Upper lobe of left lung (tissue), 6 donors: ENCODE measurements at regions not wholly inside any gene's neighbourhood (a gene's known extent, or its start where the extent isn't known, plus 50 kb on each side); places are given as distances from the start of the nearest gene placed in this dataset.
"Not testable (repeated sequence)": the region's sequence is repeated elsewhere in the genome, so short reads cannot be mapped to it uniquely, and the experiment has no call there.

Experiments
- ATAC-seq, 2 donors: fragments of 200-7000 bp; cut with Tn5 transposase; one replicate each; pipeline ENCODE4 v1.9.1; 2022; ENCODE audit warnings: mild to moderate bottlenecking in 2 of 2, moderate library complexity in 2 of 2; ENCODE audit not compliant: low FRiP score in 2 of 2
- DNase-seq, 2 donors: peaks; one replicate each; pipeline ENCODE4 v3.0.0-alpha.2; 2019 to 2020
- H3K27ac ChIP-seq, 4 donors: fragments of 200-600 bp; sonication (generic); one replicate each; pipeline ENCODE4 v1.5.1; 2016 to 2019
- H3K27me3 ChIP-seq, 4 donors: fragments of 200-600 bp; sonication (generic); one replicate each; pipeline ENCODE4 v1.5.1; 2017 to 2019
- H3K36me3 ChIP-seq, 4 donors: fragments of 200-600 bp; sonication (generic); one replicate each; pipeline ENCODE4 v1.5.1; 2016 to 2019
- H3K4me1 ChIP-seq, 4 donors: fragments of 200-600 bp; sonication (generic); one replicate each; pipeline ENCODE4 v1.5.1; 2018 to 2019
- H3K4me3 ChIP-seq, 4 donors: fragments of 200-600 bp; sonication (generic); one replicate each; pipeline ENCODE4 v1.5.1; 2017 to 2019; ENCODE audit warnings: mild to moderate bottlenecking in 2 of 4, moderate library complexity in 1 of 4
- H3K9me3 ChIP-seq, 4 donors: fragments of 200-600 bp; sonication (generic); one replicate each; pipeline ENCODE4 v1.5.1; 2018 to 2019
- CTCF ChIP-seq, 6 experiments: fragments of 450-650 bp in 4 of 6; fragments of 200-600 bp in 2 of 6; sonication (generic) in 2 of 6; IDR thresholded peaks; one replicate each; pipeline ENCODE4 v1.5.1; 2016 to 2019; ENCODE audit warnings: antibody characterized with exemption in 6 of 6
- EP300 ChIP-seq, 4 donors: sonication (generic); formaldehyde crosslinking; IDR thresholded peaks; one replicate each; pipeline ENCODE4 v1.5.1; 2017; ENCODE audit warnings: antibody characterized with exemption in 4 of 4, control low read depth in 2 of 4
- POLR2A ChIP-seq, 4 donors: fragments of 450-650 bp; IDR thresholded peaks; one replicate each; pipeline ENCODE4 v1.5.1; 2016 to 2017; ENCODE audit warnings: antibody characterized with exemption in 4 of 4, mild to moderate bottlenecking in 2 of 4
- POLR2AphosphoS5 ChIP-seq, 2 donors: sonication (generic); formaldehyde crosslinking; IDR thresholded peaks; one replicate each; pipeline ENCODE4 v1.5.1; 2017; ENCODE audit warnings: antibody characterized with exemption in 2 of 2
- WGBS, 2 donors: methylation state at CpG; one replicate each; pipeline ENCODE4 v1.1.5; 2017 to 2018; 5-methylcytosine and 5-hydroxymethylcytosine counted together
- donor health status: DM: no; HTN: no; CAD: no; lungs with moderate emphysema.
- donor health status: DM: no; HTN: yes; CAD: no; lungs with severe emphysema.

- no peak overlapping the region for H3K27ac ChIP-seq
- H3K27me3 ChIP-seq: no peaks in the 10 kb centered on the region
- H3K9me3 ChIP-seq: no peaks in the 10 kb centered on the region
- no peak overlapping the region for H3K4me3 ChIP-seq
- no peak for ATAC-seq
- no peaks in the 10 kb centered on the region for H3K36me3 ChIP-seq
- TF ChIP-seq POLR2AphosphoS5 (IDR thresholded peaks at IDR 0.05): no peak
- no peak for TF ChIP-seq EP300 (IDR thresholded peaks at IDR 0.05)
- no peak for TF ChIP-seq CTCF (IDR thresholded peaks at IDR 0.05)
- TF ChIP-seq POLR2A (IDR thresholded peaks at IDR 0.05): no peak
- no peak for DNase-seq
- H3K4me1 ChIP-seq: no peaks in the 10 kb centered on the region
- 88 to 95% methylated on average over 1 of the region's 1 CpG for WGBS, 2 donors
Observed at GRCh38 chr1:101588677-101589076, 351.9 kb downstream of the S1PR1 start.

GRCh38 chr1:101592845-101593244 lies 356.0 kb downstream of the S1PR1 start:
- Histone ChIP-seq H3K27ac (no peak overlapping the region), H3K36me3 (no peaks in the 10 kb centered on the region), H3K4me1 (no peaks in the 10 kb centered on the region), H3K4me3 (no peak overlapping the region), H3K27me3 (no peaks in the 10 kb centered on the region), H3K9me3 (no peaks in the 10 kb centered on the region)
- TF ChIP-seq POLR2AphosphoS5 (IDR thresholded peaks at IDR 0.05) (no peak), EP300 (IDR thresholded peaks at IDR 0.05) (no peak), POLR2A (IDR thresholded peaks at IDR 0.05) (no peak), CTCF (IDR thresholded peaks at IDR 0.05) (no peak)
- ATAC-seq (no peak), DNase-seq (no peak)
- WGBS, 2 donors: 79 to 81% methylated on average over 1 of the region's 1 CpG

GRCh38 chr1:101595881-101596374 lies 359.1 kb downstream of the S1PR1 start:
- ATAC-seq (no peak), DNase-seq (no peak)
- Histone ChIP-seq H3K27me3 (no peaks in the 10 kb centered on the region), H3K9me3 (no peaks in the 10 kb centered on the region), H3K4me3 (no peak overlapping the region), H3K36me3 (no peaks in the 10 kb centered on the region), H3K27ac (no peak overlapping the region), H3K4me1 (no peaks in the 10 kb centered on the region)
- TF ChIP-seq CTCF (IDR thresholded peaks at IDR 0.05): no peak
- no peak for TF ChIP-seq POLR2A (IDR thresholded peaks at IDR 0.05)
- no peak for TF ChIP-seq EP300 (IDR thresholded peaks at IDR 0.05)
- TF ChIP-seq POLR2AphosphoS5 (IDR thresholded peaks at IDR 0.05): no peak
- WGBS, 2 donors: 45 to 47% methylated on average over 2 of the region's 2 CpGs

GRCh38 chr1:101600615-101601014 lies 363.8 kb downstream of the S1PR1 start:
- not testable (repeated sequence) for H3K4me1 ChIP-seq, DNase-seq, H3K4me3 ChIP-seq, H3K27ac ChIP-seq, ATAC-seq, H3K36me3 ChIP-seq, H3K9me3 ChIP-seq, H3K27me3 ChIP-seq
- WGBS, 2 donors: 91 to 94% methylated on average over 5 of the region's 5 CpGs

- Histone ChIP-seq H3K4me3 (no peak overlapping the region), H3K27ac (no peak overlapping the region), H3K36me3 (no peaks in the 10 kb centered on the region), H3K4me1 (no peaks in the 10 kb centered on the region), H3K27me3 (no peaks in the 10 kb centered on the region), H3K9me3 (no peaks in the 10 kb centered on the region)
- ATAC-seq (no peak), DNase-seq (no peak)
- 38% methylated on average over 1 of the region's 1 CpG for WGBS, 2 donors
- TF ChIP-seq POLR2A (IDR thresholded peaks at IDR 0.05) (no peak), EP300 (IDR thresholded peaks at IDR 0.05) (no peak), CTCF (IDR thresholded peaks at IDR 0.05) (no peak), POLR2AphosphoS5 (IDR thresholded peaks at IDR 0.05) (no peak)
Observed at GRCh38 chr1:101603726-101604125, 366.9 kb downstream of the S1PR1 start.
